ENCODE measurements at regions not wholly inside any gene's neighbourhood (a gene's known extent, or its start where the extent isn't known, plus 50 kb on each side); places are given as distances from the start of the nearest gene placed in this dataset.

DNA sequence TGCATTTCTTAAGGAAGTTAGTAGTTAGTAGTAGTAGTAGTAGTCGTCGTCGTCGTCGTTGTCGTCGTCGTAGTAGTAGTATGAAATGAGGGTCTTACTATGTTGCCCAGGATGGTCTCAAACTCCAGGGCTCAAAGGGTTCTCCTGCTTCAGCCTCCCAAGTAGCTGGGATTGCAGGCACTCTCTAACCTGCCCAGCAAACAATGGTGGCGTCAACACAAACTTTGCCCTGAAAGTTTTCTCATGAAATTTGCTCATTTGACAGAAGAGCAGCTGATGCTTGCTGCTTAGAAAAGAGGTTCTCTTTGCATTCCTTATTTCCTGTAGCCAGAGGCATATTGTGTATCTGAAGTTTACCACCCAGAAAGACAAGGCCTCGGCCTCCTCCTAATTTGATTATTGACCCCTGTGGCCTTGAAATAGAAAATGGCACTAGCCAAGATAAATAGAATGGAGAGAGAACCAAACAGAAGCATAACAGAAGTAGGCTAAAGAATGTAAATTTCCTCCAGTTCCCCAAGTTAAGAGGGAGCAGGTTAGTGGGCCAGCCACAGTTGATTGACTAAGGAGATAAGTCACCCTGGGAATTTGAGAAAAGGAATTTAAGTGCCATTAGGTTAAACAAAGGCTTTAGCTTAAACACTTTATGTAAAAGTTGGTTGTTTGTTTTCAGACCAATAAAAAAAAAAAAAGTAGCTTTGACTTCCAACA lies 166.2 kb upstream of the ROBO2 start:
- no peaks in the 10 kb centered on the region for H3K9me3 Mint-ChIP-seq
- no peak overlapping the region for H3K27ac Mint-ChIP-seq
- DNase-seq: no peak
- no peak overlapping the region for H3K4me3 Mint-ChIP-seq
- H3K36me3 Mint-ChIP-seq (ENCODE audit: insufficient read depth): no peaks in the 10 kb centered on the region
- H3K27me3 Mint-ChIP-seq: no peaks in the 10 kb centered on the region
- ATAC-seq (replicated peaks): no peak
- no peaks in the 10 kb centered on the region for H3K4me1 Mint-ChIP-seq (ENCODE audit: low read depth in 2 of 2)

DNA sequence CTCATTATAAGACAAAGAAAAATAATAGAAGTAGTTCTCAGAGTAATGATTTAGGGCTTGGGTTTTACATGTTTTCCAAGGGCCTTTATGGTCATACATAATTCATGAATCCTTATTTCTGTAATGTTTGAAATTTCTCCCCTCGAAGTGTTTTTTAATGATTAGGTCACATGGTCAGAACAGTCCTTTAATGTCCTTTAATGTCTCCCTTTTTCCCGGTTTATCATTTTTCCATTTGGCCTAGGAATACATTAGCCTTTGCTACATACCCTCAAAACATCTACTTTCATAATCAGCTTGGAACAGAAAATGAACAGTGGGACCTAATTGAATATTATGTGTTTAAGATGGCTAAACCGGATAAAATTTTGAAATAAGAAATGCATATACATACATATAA lies 159.9 kb upstream of the ROBO2 start:
- H3K27ac Mint-ChIP-seq: no peak overlapping the region
- DNase-seq (no peak), ATAC-seq (replicated peaks) (no peak)
- H3K4me1 Mint-ChIP-seq (ENCODE audit: low read depth in 2 of 2): no peaks in the 10 kb centered on the region
- H3K36me3 Mint-ChIP-seq (ENCODE audit: insufficient read depth): no peaks in the 10 kb centered on the region
- H3K4me3 Mint-ChIP-seq: no peak overlapping the region
- H3K27me3 Mint-ChIP-seq: no peaks in the 10 kb centered on the region
- H3K9me3 Mint-ChIP-seq: peaks cover 6 to 7% of the 10 kb centered on the region in 2 donors

DNA sequence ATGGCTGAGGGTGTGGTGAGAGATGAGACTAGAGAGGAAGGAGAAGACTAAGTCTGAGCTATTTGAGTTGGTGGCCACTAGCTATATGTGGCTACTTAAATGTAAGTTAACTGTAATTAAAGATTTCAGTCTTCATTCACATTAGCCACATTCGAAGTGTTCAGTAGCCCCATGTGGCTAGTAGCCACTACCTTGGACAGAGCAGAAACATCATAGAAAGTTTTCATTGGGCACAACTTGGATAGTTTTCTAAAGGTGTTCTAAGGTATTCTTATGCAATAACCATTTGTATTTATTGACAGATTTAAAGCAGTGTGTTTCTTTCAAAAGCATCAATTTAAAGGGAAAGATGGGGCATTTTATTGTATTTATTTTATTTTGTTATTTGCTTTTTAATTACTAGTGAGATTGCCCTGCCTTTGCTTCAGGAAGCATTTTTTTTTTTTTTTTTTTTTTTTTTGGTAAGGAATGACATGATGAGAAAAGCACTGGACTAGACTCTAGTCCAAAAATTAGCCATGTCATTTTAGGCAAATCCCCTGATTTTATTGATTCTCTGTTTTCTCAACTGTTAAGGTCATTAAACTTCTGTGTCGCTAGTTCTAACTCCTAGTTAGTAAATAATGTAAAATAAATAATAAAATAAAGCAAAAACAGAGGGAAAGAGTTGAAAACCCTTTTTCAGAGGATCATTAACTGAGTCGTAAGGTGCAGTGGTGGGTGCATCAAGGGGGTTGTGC lies 153.0 kb upstream of the ROBO2 start:
- DNase-seq (no peak), ATAC-seq (replicated peaks) (no peak)
- Mint-ChIP-seq H3K9me3 (peaks cover 5 to 9% of the 10 kb centered on the region in 2 donors), H3K36me3 (ENCODE audit: insufficient read depth) (no peaks in the 10 kb centered on the region), H3K4me1 (ENCODE audit: low read depth in 2 of 2) (no peaks in the 10 kb centered on the region), H3K27ac (no peak overlapping the region), H3K27me3 (no peaks in the 10 kb centered on the region), H3K4me3 (no peak overlapping the region)

DNA sequence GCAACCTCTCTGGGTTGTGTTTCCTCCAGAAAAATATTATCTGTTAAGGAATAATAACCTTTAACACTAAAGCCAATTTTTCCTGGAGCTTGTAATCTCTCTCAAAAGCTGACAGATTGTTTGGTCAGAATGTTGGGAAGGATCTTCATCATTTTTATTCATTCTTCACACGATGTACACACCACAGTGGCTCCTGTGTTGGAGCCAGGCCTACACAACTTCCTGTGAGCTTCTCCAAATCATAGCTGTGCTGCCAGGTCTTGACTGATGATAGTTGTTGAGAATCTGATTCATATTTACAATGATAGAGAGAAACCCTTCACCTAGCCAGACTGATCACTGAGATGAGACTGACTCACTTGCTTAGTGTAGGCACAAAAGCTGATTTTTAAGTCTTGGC lies 151.0 kb upstream of the ROBO2 start:
- Mint-ChIP-seq H3K4me1 (ENCODE audit: low read depth in 2 of 2) (no peaks in the 10 kb centered on the region), H3K27ac (no peak overlapping the region), H3K4me3 (no peak overlapping the region), H3K36me3 (ENCODE audit: insufficient read depth) (no peaks in the 10 kb centered on the region), H3K27me3 (no peaks in the 10 kb centered on the region), H3K9me3 (peaks cover 3 to 7% of the 10 kb centered on the region in 2 donors)
- DNase-seq: no peak
- ATAC-seq (replicated peaks): no peak

DNA sequence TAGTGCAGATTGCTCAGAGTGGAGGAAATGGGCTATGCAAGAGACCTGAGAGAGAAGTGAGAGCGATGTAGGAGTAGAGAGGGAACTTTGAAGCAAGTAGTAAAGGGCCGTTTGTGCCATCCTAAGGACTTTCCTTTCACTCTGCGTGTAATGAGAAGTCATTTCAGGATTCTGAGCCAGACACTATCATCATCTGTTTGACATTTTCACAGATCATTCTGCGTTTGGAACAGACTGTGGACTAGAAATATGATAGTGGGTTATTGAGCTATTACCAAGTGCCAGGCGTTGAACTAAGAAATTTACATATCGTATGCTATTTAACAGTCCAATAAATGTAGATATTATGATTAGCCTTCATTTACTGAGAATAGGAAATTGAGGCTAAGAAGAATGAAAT lies 150.0 kb upstream of the ROBO2 start:
- no peak for DNase-seq
- no peaks in the 10 kb centered on the region for H3K27me3 Mint-ChIP-seq
- H3K9me3 Mint-ChIP-seq: peaks cover 3 to 7% of the 10 kb centered on the region in 2 donors
- no peak overlapping the region for H3K27ac Mint-ChIP-seq
- H3K4me3 Mint-ChIP-seq: no peak overlapping the region
- no peaks in the 10 kb centered on the region for H3K4me1 Mint-ChIP-seq (ENCODE audit: low read depth in 2 of 2)
- H3K36me3 Mint-ChIP-seq (ENCODE audit: insufficient read depth): no peaks in the 10 kb centered on the region
- no peak for ATAC-seq (replicated peaks)

DNA sequence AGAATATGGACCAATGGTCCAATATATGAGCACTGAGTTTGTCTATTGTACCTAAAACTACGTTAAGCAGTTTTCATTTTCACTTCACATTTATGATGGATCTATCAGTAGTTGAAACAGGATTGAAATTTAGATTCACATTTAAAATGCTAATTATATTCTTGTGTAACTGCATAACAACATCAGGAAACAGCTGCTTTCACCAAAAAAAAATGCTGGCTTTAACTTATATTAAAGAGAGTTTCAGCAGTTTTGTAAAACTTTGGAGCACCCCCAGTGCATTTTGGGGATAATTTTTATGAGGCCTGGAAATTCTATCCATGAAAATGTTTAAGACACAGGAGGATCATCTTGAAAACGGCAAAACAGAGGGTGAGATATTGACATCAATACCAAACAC lies 142.8 kb upstream of the ROBO2 start:
- Mint-ChIP-seq H3K27me3 (no peaks in the 10 kb centered on the region), H3K27ac (no peak overlapping the region), H3K4me1 (ENCODE audit: low read depth in 2 of 2) (no peaks in the 10 kb centered on the region), H3K4me3 (no peak overlapping the region), H3K36me3 (ENCODE audit: insufficient read depth) (no peaks in the 10 kb centered on the region), H3K9me3 (peaks cover 5 to 7% of the 10 kb centered on the region in 2 donors)
- ATAC-seq (replicated peaks) (no peak), DNase-seq (no peak)

DNA sequence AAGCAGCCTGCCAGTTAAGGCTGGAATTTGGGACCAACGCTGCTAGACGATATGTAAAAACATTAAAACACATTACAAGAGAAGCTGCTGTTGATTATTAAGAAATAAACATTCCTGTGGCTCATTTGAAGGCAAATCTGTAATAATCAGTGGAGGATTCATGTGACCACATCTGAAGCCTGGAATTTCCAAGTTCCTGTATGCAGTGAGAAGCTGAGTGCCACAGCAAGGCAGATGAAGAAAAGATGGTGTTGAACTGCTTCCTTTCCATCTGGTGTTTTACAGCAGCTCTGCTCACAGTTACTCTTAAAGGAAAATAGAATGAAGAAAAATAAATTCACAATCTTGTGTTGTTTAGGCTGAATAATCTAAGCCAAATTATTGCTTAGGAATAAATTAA lies 139.3 kb upstream of the ROBO2 start:
- no peak for ATAC-seq (replicated peaks)
- peaks cover 11 to 14% of the 10 kb centered on the region in 2 donors for H3K9me3 Mint-ChIP-seq
- no peaks in the 10 kb centered on the region for H3K36me3 Mint-ChIP-seq (ENCODE audit: insufficient read depth)
- no peak overlapping the region for H3K27ac Mint-ChIP-seq
- no peak for DNase-seq
- H3K27me3 Mint-ChIP-seq: no peaks in the 10 kb centered on the region
- no peak overlapping the region for H3K4me3 Mint-ChIP-seq
- H3K4me1 Mint-ChIP-seq (ENCODE audit: low read depth in 2 of 2): no peaks in the 10 kb centered on the region

DNA sequence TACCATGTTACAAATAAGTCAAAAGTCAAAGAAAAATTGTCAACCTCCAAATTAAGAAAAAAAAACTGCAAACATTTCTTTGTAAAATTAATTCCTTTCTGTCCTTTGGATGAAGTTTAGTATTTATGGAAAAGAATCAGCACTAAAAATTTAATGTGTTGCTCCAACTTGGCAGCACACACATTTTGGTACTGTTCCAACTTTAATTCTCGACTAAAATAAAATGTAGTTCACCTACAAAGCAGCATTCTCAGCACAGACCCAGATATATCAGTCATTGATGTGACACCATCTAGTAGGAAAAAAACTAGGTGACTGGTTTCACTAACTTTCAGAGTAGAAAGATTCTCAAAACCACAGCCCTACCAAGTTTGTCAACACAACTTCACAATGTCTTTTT lies 131.7 kb upstream of the ROBO2 start:
- H3K27ac Mint-ChIP-seq: no peak overlapping the region
- no peak overlapping the region for H3K4me3 Mint-ChIP-seq
- H3K36me3 Mint-ChIP-seq (ENCODE audit: insufficient read depth): no peaks in the 10 kb centered on the region
- DNase-seq (no peak), ATAC-seq (replicated peaks) (no peak)
- no peaks in the 10 kb centered on the region for H3K4me1 Mint-ChIP-seq (ENCODE audit: low read depth in 2 of 2)
- peaks cover 7 to 14% of the 10 kb centered on the region in 2 donors for H3K9me3 Mint-ChIP-seq
- H3K27me3 Mint-ChIP-seq: no peaks in the 10 kb centered on the region

DNA sequence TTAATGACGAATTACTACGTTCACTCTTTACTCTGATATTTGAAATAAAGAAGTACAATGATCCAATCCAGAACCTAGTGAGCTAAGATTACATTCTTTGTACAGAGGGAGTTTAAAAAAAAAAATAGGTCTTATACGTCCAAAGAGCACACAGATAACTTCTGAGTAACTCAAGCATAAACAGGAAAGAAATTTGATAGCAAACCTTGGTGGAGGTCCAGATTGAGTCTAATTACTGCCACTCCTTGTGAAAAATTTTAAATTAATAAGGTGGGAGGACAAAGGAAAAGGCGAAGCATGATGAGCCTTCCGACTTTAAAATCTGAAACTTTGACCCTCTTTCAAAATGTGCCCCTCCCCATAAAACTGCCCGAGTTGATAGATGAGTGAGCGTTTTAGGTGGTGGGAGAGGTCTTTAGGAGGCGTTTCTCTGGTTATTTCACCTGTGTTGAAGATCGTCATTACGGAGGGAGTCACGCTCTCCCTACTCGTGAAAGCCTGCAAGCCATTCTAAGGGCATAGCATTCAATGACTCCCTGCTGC lies 127.0 kb upstream of the ROBO2 start:
- ATAC-seq (replicated peaks) (no peak), DNase-seq (no peak)
- Mint-ChIP-seq H3K36me3 (ENCODE audit: insufficient read depth) (no peaks in the 10 kb centered on the region), H3K27ac (no peak overlapping the region), H3K27me3 (no peaks in the 10 kb centered on the region), H3K4me1 (ENCODE audit: low read depth in 2 of 2) (no peaks in the 10 kb centered on the region), H3K4me3 (no peak overlapping the region), H3K9me3 (peaks cover 0 to 7% of the 10 kb centered on the region in 2 donors)

DNA sequence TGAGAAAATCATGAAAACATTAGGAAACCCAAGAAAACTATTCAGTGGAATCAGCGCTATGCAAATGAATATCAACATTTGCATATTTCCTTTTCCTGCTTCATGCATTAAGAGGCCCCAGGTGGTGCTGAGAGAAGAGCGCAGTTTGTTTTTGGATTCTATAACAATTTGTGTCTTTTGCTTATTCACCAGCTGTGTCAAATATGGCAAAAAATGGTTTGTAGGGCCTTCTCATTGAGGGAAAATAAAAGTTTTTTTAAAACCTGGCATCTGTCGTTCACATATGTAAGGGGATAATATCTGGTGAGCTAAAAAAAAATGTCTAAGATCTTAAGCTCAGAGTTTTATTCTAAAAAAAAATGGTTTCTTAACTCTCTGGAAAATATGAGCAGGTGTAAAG lies 122.5 kb upstream of the ROBO2 start:
- Mint-ChIP-seq H3K27ac (no peak overlapping the region), H3K4me1 (ENCODE audit: low read depth in 2 of 2) (no peaks in the 10 kb centered on the region), H3K27me3 (no peaks in the 10 kb centered on the region), H3K36me3 (ENCODE audit: insufficient read depth) (no peaks in the 10 kb centered on the region), H3K4me3 (no peak overlapping the region), H3K9me3 (peaks cover 0 to 5% of the 10 kb centered on the region in 2 donors)
- ATAC-seq (replicated peaks) (no peak), DNase-seq (no peak)

DNA sequence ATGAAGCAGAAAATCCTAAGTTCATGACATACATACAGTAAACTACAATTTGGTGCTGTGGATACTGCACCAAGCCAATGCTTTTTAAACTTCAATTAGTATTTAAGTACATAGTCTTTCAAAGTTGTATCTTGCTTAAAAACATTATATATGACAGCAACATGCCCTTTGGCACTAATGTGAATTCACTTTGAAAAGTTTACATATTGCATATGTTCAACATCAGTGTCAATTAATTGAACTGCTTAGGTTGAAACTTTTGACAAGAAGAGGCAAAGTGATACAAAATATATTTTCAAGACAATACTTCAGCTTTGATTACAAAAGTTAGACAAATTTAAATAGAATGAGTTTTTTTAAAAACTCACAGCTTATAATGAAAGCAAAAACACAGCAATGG lies 119.4 kb upstream of the ROBO2 start:
- DNase-seq: no peak
- no peaks in the 10 kb centered on the region for H3K27me3 Mint-ChIP-seq
- no peaks in the 10 kb centered on the region for H3K4me1 Mint-ChIP-seq (ENCODE audit: low read depth in 2 of 2)
- no peak for ATAC-seq (replicated peaks)
- H3K9me3 Mint-ChIP-seq: peaks cover 6 to 8% of the 10 kb centered on the region in 2 donors
- H3K36me3 Mint-ChIP-seq (ENCODE audit: insufficient read depth): no peaks in the 10 kb centered on the region
- H3K27ac Mint-ChIP-seq: no peak overlapping the region
- no peak overlapping the region for H3K4me3 Mint-ChIP-seq

DNA sequence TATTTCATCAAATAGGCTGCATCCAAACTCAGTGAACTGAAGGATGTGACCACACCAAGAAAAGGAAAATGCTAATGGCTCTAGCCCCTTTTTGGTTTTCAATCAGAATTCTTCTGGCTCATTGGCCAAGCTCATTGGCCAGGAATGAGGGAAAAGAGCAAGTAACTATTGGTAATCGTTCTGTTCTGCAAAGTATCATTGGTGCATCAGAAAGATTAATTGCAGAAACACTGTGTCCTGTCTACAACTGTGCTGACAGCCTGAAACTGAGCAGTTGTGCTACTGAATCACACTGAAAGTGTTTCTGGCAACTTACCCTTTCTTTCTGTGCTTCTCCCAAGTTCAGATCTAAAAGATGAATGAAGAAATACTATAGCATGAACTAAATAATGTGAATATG lies 116.4 kb upstream of the ROBO2 start:
- H3K4me1 Mint-ChIP-seq (ENCODE audit: low read depth in 2 of 2): no peaks in the 10 kb centered on the region
- no peak for DNase-seq
- no peak overlapping the region for H3K27ac Mint-ChIP-seq
- no peaks in the 10 kb centered on the region for H3K36me3 Mint-ChIP-seq (ENCODE audit: insufficient read depth)
- H3K9me3 Mint-ChIP-seq: peaks cover 3 to 8% of the 10 kb centered on the region in 2 donors
- no peaks in the 10 kb centered on the region for H3K27me3 Mint-ChIP-seq
- no peak for ATAC-seq (replicated peaks)
- H3K4me3 Mint-ChIP-seq: no peak overlapping the region

DNA sequence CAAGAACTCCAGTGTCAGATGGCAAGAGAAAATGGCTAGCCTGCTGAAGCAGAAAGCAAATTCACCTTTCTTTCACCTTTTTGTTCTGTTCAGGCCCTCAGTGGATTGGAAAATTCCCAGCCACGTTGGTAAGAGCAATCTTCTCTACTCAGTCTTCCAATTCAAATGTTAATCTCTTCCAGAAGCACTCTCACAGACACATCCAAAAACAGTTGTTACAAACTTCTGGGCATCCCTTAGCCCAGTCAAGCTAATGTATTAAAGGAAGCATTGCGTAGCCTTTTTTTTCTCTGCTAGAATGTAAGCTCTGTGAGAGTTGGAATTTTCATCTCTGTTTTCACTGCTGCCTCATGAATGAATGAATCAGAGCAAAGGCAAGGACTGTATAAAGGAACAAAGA lies 109.2 kb upstream of the ROBO2 start:
- peaks cover 5% of the 10 kb centered on the region in 2 donors for H3K9me3 Mint-ChIP-seq
- DNase-seq: no peak
- no peak overlapping the region for H3K4me3 Mint-ChIP-seq
- no peak overlapping the region for H3K27ac Mint-ChIP-seq
- H3K4me1 Mint-ChIP-seq (ENCODE audit: low read depth in 2 of 2): no peaks in the 10 kb centered on the region
- no peaks in the 10 kb centered on the region for H3K36me3 Mint-ChIP-seq (ENCODE audit: insufficient read depth)
- H3K27me3 Mint-ChIP-seq: no peaks in the 10 kb centered on the region
- no peak for ATAC-seq (replicated peaks)

DNA sequence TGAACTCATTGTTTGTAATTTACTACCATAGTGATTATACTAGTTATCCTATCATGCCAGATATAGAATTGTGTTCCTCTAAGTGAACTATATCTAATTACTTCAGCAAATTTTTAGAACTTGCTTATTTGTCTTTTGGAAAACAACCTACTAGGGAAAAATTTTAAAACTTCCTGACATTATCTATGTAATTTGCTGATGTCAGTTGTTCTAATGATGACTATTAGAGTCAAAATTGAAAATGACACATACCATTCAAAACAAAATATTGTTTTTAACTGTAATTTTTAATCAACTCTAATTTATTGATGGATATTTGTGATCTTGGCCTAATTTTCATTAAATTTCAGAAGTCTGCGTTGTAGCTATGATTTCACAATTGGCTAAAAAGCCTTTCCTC lies 106.7 kb upstream of the ROBO2 start:
- no peaks in the 10 kb centered on the region for H3K27me3 Mint-ChIP-seq
- DNase-seq (no peak), ATAC-seq (replicated peaks) (no peak)
- H3K4me3 Mint-ChIP-seq: no peak overlapping the region
- H3K9me3 Mint-ChIP-seq: peaks cover 5 to 8% of the 10 kb centered on the region in 2 donors
- H3K36me3 Mint-ChIP-seq (ENCODE audit: insufficient read depth): no peaks in the 10 kb centered on the region
- no peaks in the 10 kb centered on the region for H3K4me1 Mint-ChIP-seq (ENCODE audit: low read depth in 2 of 2)
- H3K27ac Mint-ChIP-seq: no peak overlapping the region
